Midbrain (tissue), 1 donor: ENCODE measurements at regions not wholly inside any gene's neighbourhood (a gene's known extent, or its start where the extent isn't known, plus 50 kb on each side); places are given as distances from the start of the nearest gene placed in this dataset.
"Not testable (repeated sequence)": the region's sequence is repeated elsewhere in the genome, so short reads cannot be mapped to it uniquely, and the experiment has no call there.

Experiments used
- DNase-seq: peaks from one replicate; lab custom pipeline; 2025; lab: John Stamatoyannopoulos, UW

DNA sequence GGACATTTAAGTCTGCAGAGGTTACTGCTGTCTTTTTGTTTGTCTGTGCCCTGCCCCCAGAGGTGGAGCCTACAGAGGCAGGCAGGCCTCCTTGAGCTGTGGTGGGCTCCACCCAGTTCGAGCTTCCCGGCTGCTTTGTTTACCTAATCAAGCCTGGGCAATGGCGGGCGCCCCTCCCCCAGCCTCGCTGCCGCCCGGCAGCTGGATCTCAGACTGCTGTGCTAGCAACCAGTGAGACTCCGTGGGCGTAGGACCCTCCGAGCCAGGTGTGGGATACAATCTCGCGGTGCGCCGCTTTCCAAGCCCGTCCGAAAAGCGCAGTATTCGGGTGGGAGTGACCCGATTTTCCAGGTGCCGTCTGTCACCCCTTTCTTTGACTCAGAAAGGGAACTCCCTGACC is 198.4 kb upstream of the FERMT1 start:
- DNase-seq = not testable (repeated sequence)

GRCh38 chr20:6311841-6312655 is 189.2 kb upstream of the FERMT1 start:
- no peak for DNase-seq

DNA sequence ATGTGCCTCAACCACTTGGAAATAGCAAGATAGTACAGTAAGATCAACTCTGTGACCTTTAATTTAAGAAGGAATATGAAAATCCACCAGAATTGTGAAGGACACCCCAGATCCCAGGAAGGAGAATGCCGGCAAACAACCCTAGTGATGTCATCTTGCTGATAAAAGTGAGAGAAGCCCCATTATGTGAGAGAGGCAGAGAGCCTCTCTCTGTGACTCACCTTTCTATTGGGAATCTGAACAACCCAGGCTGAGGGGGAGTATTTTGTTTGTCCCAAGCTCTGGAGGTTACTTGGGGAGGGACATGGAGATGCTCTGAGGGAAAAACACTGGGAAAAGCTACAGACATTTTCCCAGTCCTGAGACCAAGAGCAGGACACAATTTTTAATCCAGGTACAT is 188.3 kb upstream of the FERMT1 start:
- DNase-seq = no peak

DNA sequence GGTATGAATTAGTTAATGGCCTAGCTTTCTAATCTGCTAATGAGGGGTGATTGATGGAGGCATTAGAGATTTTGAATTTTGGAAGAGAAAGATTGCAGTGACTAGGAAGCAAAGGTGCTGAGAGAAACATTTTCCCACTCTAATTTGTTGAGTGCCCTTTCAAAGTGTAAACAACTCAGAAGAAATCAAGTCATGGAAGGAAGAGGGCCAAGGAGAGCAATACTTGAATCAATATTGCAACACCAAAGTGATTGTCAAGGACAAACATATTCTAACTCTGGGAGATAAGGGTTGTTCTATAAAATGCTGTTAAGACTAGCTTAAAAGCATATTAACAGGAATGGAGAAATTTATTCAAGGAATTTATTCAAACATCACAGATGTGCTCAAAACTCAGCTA is 182.7 kb upstream of the FERMT1 start:
- DNase-seq = no peak

DNA sequence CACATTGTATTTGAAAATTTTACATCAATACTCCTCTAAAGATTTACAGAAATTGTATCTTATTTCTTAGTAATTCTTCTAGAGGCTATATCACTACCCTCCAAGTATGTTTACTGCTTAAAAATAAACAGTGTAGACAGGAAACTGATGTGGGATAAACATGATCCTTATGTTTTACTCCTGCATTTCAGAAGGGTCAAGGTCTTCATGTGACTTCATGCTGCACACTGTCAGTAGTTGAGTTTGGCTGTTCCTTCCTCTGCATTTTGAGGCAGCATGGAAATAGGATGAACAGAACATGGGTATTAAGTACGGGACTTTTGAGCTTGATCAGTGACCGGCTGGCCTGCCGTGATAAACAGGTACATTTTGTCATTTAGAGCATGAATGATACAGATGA is 179.2 kb upstream of the FERMT1 start:
- no peak for DNase-seq

DNA sequence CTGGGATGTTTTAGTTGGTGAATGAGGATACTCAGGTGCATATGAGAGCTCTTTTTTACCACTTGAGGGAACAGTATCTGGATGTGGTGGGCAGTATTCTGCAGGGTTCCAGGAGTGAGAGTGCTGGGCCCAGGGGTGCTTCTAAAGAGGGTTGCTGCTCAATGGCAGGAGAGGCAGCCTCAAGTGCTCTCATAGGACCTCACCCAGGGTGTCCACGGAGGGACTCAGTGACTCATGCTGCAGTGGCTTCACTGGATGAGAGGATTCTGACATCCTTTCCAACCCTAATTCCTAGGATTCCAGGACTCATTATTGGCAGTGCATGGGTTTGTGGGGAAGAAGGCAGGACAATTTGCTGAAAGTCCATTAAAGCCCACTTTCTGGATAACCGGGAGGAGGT is 176.6 kb upstream of the FERMT1 start:
- DNase-seq = no peak

DNA sequence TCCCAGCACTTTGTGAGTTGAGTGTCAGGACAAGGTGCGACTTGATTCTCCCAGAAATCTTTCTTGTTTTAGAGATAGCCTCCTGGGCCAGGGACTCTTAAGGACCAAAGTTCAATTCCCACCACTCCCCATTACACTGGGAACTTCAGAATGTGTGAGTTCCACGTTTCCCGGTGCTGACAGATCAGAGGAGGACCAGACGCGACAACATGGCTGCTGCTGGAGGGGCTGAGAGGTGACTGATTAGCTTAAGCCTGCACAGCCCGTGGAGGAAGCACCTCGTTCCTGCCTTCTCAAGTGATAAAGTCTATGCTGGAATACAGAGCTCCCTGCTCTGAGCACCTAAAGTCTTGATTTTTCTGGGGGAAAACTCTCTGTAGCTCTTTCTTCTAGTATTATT is 175.2 kb upstream of the FERMT1 start:
- DNase-seq = no peak

GRCh38 chr20:6295867-6296256 is 173.0 kb upstream of the FERMT1 start:
- no peak for DNase-seq

GRCh38 chr20:6295127-6295866 is 172.5 kb upstream of the FERMT1 start:
- no peak for DNase-seq

- no peak for DNase-seq
Measured at GRCh38 chr20:6287471-6287870, 164.6 kb upstream of the FERMT1 start.

- DNase-seq = no peak
Measured at GRCh38 chr20:6282642-6283041, 159.8 kb upstream of the FERMT1 start.

GRCh38 chr20:6277661-6278240 is 154.9 kb upstream of the FERMT1 start:
- no peak for DNase-seq

DNA sequence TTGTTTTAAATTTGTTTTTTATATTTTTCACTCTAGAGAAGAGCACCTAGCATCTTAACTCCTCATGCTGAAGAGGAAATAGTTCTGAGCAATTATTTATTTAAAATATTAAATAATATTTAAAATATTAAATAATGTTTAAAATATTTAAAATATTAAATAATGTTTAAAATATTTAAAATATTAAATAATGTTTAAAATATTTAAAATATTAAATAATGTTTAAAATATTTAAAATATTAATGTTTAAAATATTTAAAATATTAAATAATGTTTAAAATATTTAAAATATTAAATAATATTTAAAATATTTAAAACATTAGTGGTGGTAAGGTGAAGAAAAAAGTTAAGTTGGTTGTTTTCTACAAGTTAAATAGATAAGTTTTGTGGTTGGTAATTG is 147.6 kb upstream of the FERMT1 start:
- not testable (repeated sequence) for DNase-seq

GRCh38 chr20:6269168-6269873 is 146.5 kb upstream of the FERMT1 start:
- no peak for DNase-seq

DNA sequence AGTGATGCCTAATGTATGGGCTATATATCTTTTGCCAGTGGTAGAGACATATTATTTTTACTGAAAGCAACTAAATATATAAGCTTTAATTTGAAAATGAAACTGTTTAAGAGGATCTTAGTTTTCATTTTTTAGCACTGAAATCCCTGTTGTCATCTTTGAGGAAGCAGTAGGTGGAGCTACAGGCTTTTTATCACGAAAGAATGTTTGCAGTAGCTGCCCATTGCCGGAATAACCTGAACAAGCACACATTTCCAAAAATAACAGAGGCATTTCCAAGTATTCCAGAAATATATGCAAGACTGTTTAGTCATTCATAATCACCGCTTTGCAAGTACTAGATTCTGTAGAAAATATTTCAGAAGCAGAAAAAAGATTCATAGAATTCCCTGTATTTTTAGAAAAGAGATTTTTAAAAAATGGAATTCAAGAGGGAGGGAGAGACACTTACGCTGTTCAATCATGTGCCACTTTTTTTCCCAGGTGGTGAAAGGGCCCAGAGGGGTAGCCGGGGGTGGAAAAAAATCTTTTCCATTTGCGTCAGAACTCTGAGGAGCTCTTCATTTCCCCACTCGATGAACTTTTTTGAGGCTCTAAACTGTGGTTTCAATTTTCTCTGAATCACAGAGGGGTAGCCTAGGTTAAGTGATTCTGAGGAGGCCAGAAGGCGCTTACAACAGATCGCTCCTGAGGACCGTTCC is 142.5 kb upstream of the FERMT1 start:
- DNase-seq = peak; percentile 48

GRCh38 chr20:6253396-6253795 is 130.6 kb upstream of the FERMT1 start:
- no peak for DNase-seq

DNA sequence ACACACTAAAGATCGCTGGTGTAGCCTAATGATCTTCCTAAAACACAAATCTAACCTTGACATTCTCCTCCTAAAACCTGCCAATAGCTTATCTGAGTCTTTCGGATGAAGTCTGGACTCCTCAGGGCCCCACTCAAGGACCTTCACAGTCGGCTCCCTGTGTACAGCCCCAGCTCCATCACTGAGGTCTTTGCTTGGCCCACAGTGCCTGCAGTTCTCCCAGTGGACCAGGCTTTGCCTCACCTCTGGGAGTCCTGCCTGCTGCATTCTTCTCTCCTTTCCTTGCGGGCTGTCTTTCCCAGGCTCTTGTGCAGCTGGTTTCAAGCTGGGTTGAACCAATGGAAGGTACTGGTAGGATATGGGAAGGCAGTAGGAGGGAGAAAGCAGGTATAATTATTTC is 122.6 kb upstream of the FERMT1 start:
- no peak for DNase-seq

GRCh38 chr20:6241591-6241990 is 118.8 kb upstream of the FERMT1 start:
- no peak for DNase-seq

DNA sequence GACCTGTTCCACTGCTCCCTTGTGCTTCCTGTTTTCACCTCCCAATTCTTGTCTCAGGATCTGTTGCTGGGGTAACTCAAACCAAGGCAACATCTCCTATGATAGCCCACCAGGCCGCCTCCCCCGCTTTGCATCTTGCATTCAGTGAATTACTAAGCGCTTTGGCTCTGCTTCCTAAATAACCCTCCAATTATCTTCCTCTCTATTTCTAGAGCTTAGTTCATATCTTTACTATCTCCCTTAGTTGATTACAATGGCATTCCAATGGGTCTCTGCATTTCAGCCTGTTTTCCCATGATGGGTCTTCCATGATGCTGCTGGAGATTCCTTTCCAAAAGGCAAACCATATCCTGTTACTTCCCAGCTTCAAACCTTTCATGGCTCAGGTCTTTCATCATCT is 117.2 kb upstream of the FERMT1 start:
- no peak for DNase-seq

DNA sequence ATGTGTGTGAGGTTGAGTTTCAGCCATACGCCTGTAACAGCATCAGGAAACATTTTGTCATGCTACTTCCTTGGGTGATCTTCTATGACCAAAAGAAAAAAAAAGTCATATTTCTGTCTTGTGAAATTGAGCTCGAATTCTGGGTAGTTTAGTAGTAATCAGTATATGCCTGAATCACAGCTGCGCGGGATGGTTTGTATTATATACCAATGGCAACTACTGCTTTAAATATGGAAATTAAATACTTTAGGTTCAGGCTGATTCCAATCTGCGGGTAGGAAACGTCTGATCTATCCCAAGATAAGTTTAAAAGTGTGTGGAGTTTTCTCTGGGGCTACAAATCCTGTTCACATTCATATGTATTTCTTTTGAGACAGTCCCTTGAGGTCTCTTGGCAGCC is 115.6 kb upstream of the FERMT1 start:
- DNase-seq = no peak

DNA sequence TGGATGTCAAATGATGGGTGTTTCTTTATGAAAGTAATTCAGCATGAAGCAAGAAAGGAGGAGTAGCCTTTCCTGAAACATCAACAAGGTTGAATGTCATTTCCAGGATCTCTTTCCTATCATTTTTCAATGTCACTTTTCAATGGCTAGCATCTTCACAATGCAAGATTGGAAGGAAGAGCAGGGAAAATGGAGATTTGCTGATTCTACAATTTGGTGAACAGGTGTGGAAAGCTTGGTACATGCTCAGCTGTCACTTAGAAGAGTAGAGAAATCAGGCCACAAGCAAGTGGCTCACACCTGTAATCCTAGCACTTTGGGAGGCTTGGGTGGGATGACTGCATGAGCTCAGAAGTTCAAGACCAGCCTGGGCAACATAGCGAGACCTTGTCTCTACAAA is 112.7 kb upstream of the FERMT1 start:
- DNase-seq = no peak

DNA sequence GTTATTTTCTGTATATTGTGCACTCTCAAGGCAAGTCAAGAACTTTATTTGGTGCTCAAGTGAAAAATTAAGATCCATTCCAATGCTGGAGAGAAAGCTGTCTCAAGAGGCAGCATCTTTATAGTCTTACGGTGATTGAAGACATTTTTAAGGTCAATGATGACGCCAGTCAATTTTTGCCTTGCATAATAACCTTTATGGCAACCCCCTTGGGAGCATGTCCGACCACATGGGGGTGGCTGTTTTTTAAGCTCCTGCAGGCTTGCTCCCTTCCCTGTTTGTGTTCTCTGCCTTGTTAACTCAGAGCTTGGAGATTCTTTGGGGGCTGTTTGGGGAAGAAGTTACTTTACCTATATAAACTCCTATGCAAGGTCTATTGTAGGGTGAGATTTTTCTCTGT is 109.6 kb upstream of the FERMT1 start:
- no peak for DNase-seq
